Inferior parietal cortex (tissue), 1 donor: ENCODE measurements at regions not wholly inside any gene's neighbourhood (a gene's known extent, or its start where the extent isn't known, plus 50 kb on each side); places are given as distances from the start of the nearest gene placed in this dataset.

Source experiments
- DNase-seq: peaks from one replicate; pipeline ENCODE4 v3.0.0-alpha.2; 2016; ENCODE audit errors: extremely low spot score

DNA sequence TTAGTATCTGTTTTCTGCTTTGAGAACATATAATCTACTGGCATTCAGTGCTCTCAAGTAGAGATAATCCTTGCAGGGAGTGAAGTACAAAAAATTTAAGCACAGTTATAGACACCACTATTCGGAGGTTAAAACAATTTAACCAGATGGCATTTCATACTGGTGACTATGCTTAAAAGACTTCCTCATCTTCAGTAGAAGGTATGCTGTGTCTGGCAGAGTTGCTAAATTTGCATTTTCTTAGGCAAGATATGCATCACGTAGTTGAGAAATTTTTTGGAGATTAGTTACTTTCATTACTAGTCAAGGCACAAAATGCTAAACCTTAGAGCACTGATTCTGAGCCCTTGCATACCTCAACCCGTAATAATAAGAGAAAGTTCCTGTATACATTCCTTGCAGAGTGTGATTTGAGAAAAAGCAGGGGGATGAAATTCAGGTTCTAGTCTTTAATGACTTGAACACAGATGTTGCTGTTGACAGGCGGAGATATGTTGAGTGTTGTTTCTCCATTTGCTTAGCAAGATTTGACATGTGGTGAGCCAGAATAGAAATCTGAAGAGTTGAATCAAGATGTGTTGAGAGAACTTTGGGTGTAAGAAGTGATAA lies 70.8 kb upstream of the STARD4 start:
- no peak for DNase-seq

DNA sequence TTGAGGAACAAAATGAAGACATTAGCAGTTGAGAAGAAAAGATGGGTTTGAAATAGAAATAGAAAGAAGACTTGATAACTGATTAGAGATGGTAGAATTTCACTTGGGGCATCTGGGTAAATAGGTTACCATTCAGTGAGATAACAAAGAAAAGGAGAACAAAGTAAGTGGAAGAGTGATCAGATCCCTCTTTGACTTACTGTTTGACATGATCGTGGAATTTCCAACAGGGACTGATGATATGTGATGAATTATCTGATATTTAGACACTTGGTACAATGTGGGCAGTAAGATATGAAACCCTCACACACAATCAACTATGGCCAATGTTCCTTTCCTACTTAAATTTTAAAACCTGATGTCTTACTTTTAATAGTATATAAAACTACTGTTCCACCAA lies 70.1 kb upstream of the STARD4 start:
- DNase-seq, result no peak

DNA sequence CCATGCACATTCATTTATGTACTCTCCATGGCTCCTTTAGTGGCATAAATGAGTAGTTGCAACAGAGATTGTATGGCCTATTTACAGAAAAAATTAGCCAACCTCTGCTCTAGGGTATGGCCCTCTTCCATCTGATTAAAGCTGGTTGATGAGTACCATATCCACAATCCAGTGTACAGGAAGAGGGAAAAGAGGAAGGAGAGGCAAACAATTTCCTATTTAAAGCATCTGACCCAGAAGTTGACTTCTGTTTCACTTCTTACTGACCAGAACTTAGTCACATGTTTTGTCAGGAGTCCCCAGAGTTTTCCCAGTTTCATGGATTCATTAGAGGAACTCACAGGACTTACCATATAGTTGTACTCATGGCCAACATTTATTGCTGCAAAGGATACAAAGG lies 68.6 kb upstream of the STARD4 start:
- DNase-seq, result no peak

DNA sequence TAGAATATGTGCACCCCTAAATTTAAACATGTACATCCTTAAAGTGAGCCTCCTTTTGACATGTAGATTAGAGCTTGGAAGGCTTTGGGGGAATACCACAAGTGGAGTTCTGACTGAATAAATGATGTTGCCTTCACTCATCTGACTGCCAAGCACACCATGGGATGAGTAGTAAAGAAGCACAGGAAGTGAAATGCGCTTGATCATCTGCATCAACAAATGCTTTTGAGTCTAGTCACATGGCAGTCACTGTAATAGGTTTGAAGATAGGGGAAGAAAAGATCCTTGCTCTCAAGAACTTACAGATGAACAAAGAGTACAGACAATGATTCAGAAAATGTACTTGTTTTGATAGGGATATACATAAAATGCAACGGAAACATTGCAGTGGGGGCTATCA lies 62.0 kb upstream of the STARD4 start:
- no peak for DNase-seq

DNA sequence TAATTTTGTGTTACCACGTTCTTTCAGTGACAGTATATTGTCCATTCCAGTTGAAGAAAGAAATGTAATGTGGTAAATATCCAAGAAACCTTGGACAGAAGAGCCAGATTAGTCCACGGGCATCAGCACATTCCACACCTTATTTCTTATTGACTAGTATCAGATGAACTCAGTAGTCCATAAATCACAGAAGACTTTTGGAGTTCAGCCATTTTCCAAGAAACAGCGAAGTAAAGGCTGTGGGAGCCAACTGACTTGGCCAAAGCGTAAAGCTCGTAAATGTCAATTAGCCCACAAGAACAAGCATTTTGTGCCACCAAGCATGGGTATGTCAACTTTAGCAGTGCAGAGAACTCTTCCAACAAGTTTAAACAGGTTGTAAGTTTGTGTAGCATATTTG lies 60.2 kb upstream of the STARD4 start:
- no peak for DNase-seq

DNA sequence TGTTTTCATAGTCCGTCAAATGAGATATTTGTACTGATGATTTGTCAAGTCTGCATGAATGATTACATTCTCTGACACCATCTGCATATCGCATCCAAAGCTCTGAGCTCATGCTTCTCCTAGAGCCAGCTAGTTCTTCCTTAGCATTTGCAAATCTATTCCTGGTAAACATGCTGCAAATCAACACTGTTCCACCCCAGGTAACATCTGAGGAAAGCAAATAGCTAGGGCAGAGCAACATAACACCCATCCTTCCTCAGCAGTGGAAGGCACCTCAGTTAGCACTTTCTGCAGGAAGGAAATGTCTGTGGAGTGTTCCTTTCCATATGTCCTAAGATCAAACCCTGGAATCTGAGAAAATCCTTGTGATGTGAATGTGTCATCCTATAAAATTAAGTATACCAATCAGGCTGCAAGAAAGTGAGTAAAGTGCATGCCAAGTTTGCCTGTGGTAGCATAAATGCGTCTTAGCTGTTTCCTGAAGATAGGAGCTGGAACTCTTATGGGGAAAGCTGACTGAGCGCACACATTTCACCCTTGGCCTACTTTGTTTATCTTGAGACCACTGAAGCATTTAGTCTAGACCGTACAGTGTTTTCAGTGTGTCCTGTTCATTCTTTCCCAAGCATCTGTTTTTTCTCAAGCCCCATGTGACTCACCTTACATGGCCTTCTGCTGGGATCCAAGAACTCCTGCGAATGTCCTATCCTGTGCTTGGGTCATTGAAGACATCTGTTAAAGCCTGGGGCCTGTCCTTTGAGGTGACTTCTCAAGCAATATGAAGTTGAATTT lies 50.9 kb upstream of the STARD4 start:
- DNase-seq, result no peak

DNA sequence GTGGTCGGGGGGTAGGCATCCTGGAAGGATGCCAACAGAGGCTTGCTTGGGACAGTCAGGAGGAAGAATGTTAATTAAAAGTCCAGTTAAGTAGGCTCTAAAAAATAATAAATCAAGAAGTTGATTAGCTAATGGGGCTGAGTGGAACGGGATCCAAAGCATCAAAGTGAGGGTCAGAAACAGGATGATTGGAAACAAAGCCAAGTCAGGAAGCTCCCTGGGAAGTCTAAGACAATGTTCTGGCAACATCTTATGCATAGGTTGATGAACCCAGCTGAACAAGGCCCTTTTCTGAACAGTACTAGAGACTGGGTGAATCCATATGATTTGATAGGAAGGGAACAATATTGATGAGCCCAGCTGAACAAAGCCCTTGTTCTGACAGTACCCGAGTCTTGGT lies 50.2 kb upstream of the STARD4 start:
- no peak for DNase-seq
